Fibroblast of lung (primary cell): ENCODE measurements at regions not wholly inside any gene's neighbourhood (a gene's known extent, or its start where the extent isn't known, plus 50 kb on each side); places are given as distances from the start of the nearest gene placed in this dataset.

ENCODE experiments used
- DNase-seq, 2 donors: peaks; one replicate each; pipeline versions ENCODE4 v3.0.0 to v3.0.0-alpha.2; 2010; ENCODE audit warnings: low read depth in 2 of 2
- H2AFZ ChIP-seq: 2 replicates; pipeline ENCODE4 v1.5.1; 2012; ENCODE audit warnings: low read length, control low read depth, inconsistent platforms
- H3K27ac ChIP-seq: 2 replicates; pipeline ENCODE4 v1.5.1; 2011; ENCODE audit warnings: low read length, control low read depth; ENCODE audit not compliant: insufficient read depth
- H3K27me3 ChIP-seq: 2 replicates; pipeline ENCODE4 v1.5.1; 2011; ENCODE audit warnings: mild to moderate bottlenecking, low read length; ENCODE audit not compliant: control insufficient read depth, insufficient read depth
- H3K36me3 ChIP-seq: 2 replicates; pipeline ENCODE4 v1.5.1; 2011; ENCODE audit warnings: low read length; ENCODE audit not compliant: control insufficient read depth, insufficient read depth
- H3K4me1 ChIP-seq: 2 replicates; pipeline ENCODE4 v1.5.1; 2011; ENCODE audit warnings: low read length; ENCODE audit not compliant: control insufficient read depth, insufficient read depth; ENCODE audit errors: extremely low read depth
- H3K4me2 ChIP-seq: 2 replicates; pipeline ENCODE4 v1.5.1; 2011; ENCODE audit warnings: low read length, control low read depth; ENCODE audit not compliant: insufficient read depth; ENCODE audit errors: extremely low read depth
- H3K4me3 ChIP-seq, 4 experiments: fragments of 200-600 bp in 1 of 4; sonication (generic) in 1 of 4; replicated peaks in 1 of 4; 2 replicates each; pipeline ENCODE4 v1.5.1; 2011 to 2016; ENCODE audit warnings: low read length in 4 of 4, low read depth in 3 of 4, mild to moderate bottlenecking in 3 of 4, control low read depth in 2 of 4, inconsistent platforms in 1 of 4, mixed read lengths in 1 of 4; ENCODE audit not compliant: insufficient read depth in 1 of 4; ENCODE audit errors: control extremely low read depth in 1 of 4
- H3K79me2 ChIP-seq: 2 replicates; pipeline ENCODE4 v1.5.1; 2012; ENCODE audit warnings: mild to moderate bottlenecking, low read length, inconsistent platforms; ENCODE audit not compliant: control insufficient read depth, insufficient read depth
- H3K9ac ChIP-seq: 2 replicates; pipeline ENCODE4 v1.5.1; 2011; ENCODE audit warnings: mild to moderate bottlenecking, low read length, control low read depth; ENCODE audit not compliant: insufficient read depth
- H3K9me3 ChIP-seq: 2 replicates; pipeline ENCODE4 v1.5.1; 2012; ENCODE audit warnings: low read depth, low read length; ENCODE audit not compliant: control insufficient read depth, insufficient read depth
- H4K20me1 ChIP-seq: 2 replicates; pipeline ENCODE4 v1.5.1; 2011; ENCODE audit warnings: low read length; ENCODE audit not compliant: control insufficient read depth, insufficient read depth; ENCODE audit errors: extremely low read depth
- EZH2 ChIP-seq: IDR thresholded peaks from 2 replicates; pipeline ENCODE4 v1.5.1; 2012; ENCODE audit warnings: low read length, control low read depth, mild to moderate bottlenecking; ENCODE audit errors: missing control alignments
- TF ChIP-seq, protein P1 (sequence below), 2 donors: IDR thresholded peaks in 1 of 2; conservative IDR thresholded peaks in 1 of 2; 1 replicate in 1 of 2; 2 replicates in 1 of 2; pipeline ENCODE4 v1.5.1; 2011 to 2012; ENCODE audit warnings: low read length in 2 of 2, control low read depth in 1 of 2, inconsistent platforms in 1 of 2, low read depth in 1 of 2, mild to moderate bottlenecking in 1 of 2

- no peak overlapping the region for H3K27ac ChIP-seq
- H3K4me2 ChIP-seq = no peak overlapping the region
- H3K9ac ChIP-seq = no peak overlapping the region
- no peaks in the 10 kb centered on the region for H3K36me3 ChIP-seq
- H3K4me1 ChIP-seq = no peaks in the 10 kb centered on the region
- H3K9me3 ChIP-seq = no peaks in the 10 kb centered on the region
- TF ChIP-seq EZH2 = no peak
- TF ChIP-seq, protein P1, sequence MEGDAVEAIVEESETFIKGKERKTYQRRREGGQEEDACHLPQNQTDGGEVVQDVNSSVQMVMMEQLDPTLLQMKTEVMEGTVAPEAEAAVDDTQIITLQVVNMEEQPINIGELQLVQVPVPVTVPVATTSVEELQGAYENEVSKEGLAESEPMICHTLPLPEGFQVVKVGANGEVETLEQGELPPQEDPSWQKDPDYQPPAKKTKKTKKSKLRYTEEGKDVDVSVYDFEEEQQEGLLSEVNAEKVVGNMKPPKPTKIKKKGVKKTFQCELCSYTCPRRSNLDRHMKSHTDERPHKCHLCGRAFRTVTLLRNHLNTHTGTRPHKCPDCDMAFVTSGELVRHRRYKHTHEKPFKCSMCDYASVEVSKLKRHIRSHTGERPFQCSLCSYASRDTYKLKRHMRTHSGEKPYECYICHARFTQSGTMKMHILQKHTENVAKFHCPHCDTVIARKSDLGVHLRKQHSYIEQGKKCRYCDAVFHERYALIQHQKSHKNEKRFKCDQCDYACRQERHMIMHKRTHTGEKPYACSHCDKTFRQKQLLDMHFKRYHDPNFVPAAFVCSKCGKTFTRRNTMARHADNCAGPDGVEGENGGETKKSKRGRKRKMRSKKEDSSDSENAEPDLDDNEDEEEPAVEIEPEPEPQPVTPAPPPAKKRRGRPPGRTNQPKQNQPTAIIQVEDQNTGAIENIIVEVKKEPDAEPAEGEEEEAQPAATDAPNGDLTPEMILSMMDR (conservative IDR thresholded peaks at IDR 0.05 in 1 of 2, IDR thresholded peaks at IDR 0.05 in 1 of 2; ENCODE audit: low read depth in 1 of 2, low read length in 2 of 2) = no peak
- no peaks in the 10 kb centered on the region for H3K27me3 ChIP-seq
- no peaks in the 10 kb centered on the region for H3K79me2 ChIP-seq
- no peaks in the 10 kb centered on the region for H4K20me1 ChIP-seq
- H2AFZ ChIP-seq = no peak overlapping the region
- DNase-seq = no peak
- no peak overlapping the region for H3K4me3 ChIP-seq
Measured at GRCh38 chr10:118473305-118473960, 122.0 kb downstream of the PRLHR start.

DNA sequence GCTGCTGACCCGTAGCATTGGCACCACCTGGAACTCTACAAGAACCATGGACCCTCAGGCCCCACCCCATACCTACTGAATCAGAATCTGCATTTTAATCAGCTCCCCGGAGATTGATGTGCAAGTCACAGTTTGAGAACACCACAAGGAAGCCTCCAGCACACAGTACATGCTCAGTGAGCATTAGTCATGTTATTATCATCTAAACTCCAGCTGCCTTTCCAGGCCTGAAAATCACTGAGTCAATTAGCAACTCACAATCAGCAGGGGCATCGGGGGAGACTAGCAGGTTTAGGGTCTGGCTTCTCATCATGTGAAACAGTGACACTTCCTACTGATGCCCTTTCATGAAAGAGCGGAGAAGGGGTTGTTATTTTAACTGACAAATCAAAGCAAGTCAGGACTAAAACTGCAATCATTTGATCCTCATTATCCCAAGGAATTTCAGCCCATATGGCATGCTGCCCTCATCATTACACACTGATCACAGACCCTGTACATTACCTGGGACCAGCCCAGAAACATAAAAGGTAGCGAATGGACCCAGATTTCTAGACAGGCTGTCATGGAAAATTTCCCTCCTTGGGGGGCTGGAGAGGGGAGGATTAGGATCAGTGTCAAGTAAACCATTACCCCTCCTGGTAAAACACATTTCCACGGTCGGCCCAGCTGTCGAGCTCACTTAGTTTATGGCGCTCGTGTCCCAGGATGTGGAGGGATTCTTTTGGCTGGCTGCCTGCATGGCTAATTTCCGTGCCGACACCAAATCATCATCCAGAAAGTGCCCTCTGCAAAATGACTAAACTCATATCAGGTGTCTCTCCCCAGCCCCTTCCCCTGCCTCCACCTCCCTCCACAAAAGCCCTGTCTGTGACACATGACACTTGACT, 122.8 kb downstream of the PRLHR start:
- no peaks in the 10 kb centered on the region for H3K27me3 ChIP-seq
- no peaks in the 10 kb centered on the region for H3K4me1 ChIP-seq
- no peak overlapping the region for H3K27ac ChIP-seq
- no peak overlapping the region for H3K9ac ChIP-seq
- H3K4me2 ChIP-seq = no peak overlapping the region
- no peaks in the 10 kb centered on the region for H3K36me3 ChIP-seq
- H3K4me3 ChIP-seq = no peak overlapping the region
- H2AFZ ChIP-seq = no peak overlapping the region
- H3K9me3 ChIP-seq = no peaks in the 10 kb centered on the region
- TF ChIP-seq, protein P1 (conservative IDR thresholded peaks at IDR 0.05 in 1 of 2, IDR thresholded peaks at IDR 0.05 in 1 of 2; ENCODE audit: low read depth in 1 of 2, low read length in 2 of 2) = no peak
- no peaks in the 10 kb centered on the region for H3K79me2 ChIP-seq
- peak in 1 of 2 donors; percentile 2 for DNase-seq
- no peaks in the 10 kb centered on the region for H4K20me1 ChIP-seq

GRCh38 chr10:118471863-118472262, 123.6 kb downstream of the PRLHR start:
- Histone ChIP-seq H3K9ac (no peak overlapping the region), H4K20me1 (no peaks in the 10 kb centered on the region), H2AFZ (no peak overlapping the region), H3K4me1 (no peaks in the 10 kb centered on the region), H3K36me3 (no peaks in the 10 kb centered on the region), H3K9me3 (no peaks in the 10 kb centered on the region), H3K27me3 (no peaks in the 10 kb centered on the region), H3K79me2 (no peaks in the 10 kb centered on the region), H3K27ac (no peak overlapping the region), H3K4me2 (no peak overlapping the region), H3K4me3 (no peak overlapping the region)
- DNase-seq = peak in 1 of 2 donors; percentile 57
- TF ChIP-seq, protein P1 (conservative IDR thresholded peaks at IDR 0.05 in 1 of 2, IDR thresholded peaks at IDR 0.05 in 1 of 2; ENCODE audit: low read depth in 1 of 2, low read length in 2 of 2) = no peak
- no peak for TF ChIP-seq EZH2
